Effector memory CD4-positive, alpha-beta T cell (primary cell): ENCODE measurements at regions not wholly inside any gene's neighbourhood (a gene's known extent, or its start where the extent isn't known, plus 50 kb on each side); places are given as distances from the start of the nearest gene placed in this dataset.

ENCODE experiments used
- DNase-seq, 3 donors: peaks; one replicate each; pipeline ENCODE4 v3.0.0-alpha.2; 2020
- H3K27ac ChIP-seq: 2 replicates; pipeline ENCODE4 v1.7.0; 2013; ENCODE audit warnings: mild to moderate bottlenecking, low read length, moderate library complexity; ENCODE audit not compliant: insufficient read depth, poor library complexity, severe bottlenecking
- H3K27me3 ChIP-seq: replicated peaks from 2 replicates; pipeline ENCODE4 v1.7.0; 2013; ENCODE audit warnings: mild to moderate bottlenecking, low read length; ENCODE audit not compliant: insufficient read depth, control insufficient read depth, poor library complexity, severe bottlenecking
- H3K36me3 ChIP-seq: 2 replicates; pipeline ENCODE4 v1.7.0; 2013; ENCODE audit warnings: mild to moderate bottlenecking, low read length, moderate library complexity; ENCODE audit not compliant: control insufficient read depth, insufficient read depth
- H3K4me1 ChIP-seq: 2 replicates; pipeline ENCODE4 v1.7.0; 2013; ENCODE audit warnings: low read length, mild to moderate bottlenecking; ENCODE audit not compliant: control insufficient read depth, insufficient read depth, poor library complexity, severe bottlenecking
- H3K4me3 ChIP-seq: 2 replicates; pipeline ENCODE4 v1.7.0; 2013; ENCODE audit warnings: low read length, low read depth, mild to moderate bottlenecking; ENCODE audit not compliant: insufficient read depth, poor library complexity, severe bottlenecking
- H3K9me3 ChIP-seq: 2 replicates; pipeline ENCODE4 v1.7.0; 2013; ENCODE audit warnings: mild to moderate bottlenecking, low read length, moderate library complexity; ENCODE audit not compliant: control insufficient read depth

DNA sequence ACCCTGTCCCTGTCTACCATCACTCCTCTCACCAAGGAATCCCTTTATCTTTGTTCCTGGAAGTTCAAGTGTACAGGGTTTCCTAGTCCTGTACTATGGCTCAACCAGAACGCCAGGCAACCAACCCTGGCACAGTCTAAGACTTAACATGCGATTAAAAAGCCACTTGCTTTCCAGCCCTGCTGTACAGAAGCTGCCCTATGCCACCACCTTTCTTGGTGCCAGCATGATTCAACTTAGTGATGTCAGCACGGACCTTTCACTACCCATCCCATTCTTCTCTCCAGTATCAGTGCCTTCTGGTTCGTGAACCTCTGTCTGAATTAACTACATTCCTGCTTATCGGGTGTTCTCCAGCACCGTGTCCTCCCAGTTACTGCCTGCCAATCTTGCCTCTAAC is 151.1 kb downstream of the KLF12 start:
- no peaks in the 10 kb centered on the region for H3K27me3 ChIP-seq
- no peak overlapping the region for H3K27ac ChIP-seq
- H3K9me3 ChIP-seq = no peaks in the 10 kb centered on the region
- H3K4me1 ChIP-seq = peaks cover 25% of the 10 kb centered on the region
- DNase-seq = no peak
- no peak overlapping the region for H3K4me3 ChIP-seq
- H3K36me3 ChIP-seq = peaks cover 9% of the 10 kb centered on the region

DNA sequence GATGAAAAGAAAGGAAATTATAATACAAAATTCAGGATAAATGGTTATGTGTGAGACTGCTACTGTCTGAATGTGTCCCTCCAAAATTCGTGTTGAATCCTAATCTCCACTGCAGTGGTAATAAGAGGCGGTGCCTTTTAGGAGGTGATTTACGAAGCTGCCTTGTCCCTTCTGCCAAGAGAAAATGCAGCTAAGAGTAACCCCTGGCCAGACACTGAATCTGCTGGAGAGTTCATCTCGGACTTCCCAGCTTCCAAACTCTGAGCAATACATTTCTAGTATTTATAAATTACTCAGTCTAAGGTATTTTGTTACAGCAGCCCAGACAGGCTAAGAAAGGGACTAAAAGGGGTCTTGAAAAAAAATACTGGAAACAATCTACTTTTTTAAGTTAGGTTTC is 152.6 kb downstream of the KLF12 start:
- Histone ChIP-seq H3K27me3 (no peaks in the 10 kb centered on the region), H3K4me1 (peaks cover 21% of the 10 kb centered on the region), H3K9me3 (no peaks in the 10 kb centered on the region), H3K4me3 (no peak overlapping the region), H3K27ac (no peak overlapping the region), H3K36me3 (peaks cover 9% of the 10 kb centered on the region)
- no peak for DNase-seq

DNA sequence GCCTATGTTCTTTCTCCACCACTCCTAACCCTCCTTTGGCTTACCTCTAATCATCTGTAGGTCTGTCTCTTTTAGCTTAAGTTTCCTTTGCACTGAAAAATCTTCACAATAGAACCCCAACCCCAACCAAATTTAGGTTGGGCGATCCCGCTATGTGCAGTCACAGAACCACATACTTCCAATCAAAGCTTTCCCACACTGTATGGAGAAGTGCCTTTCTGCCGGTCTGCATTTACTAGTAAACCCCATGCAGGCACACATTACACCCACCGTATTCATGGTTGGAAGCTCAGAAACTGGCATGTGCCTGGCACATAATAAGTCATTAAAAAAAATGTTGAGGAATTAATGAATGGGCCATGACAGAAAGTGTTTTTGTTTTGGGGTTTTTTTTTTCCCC is 158.4 kb downstream of the KLF12 start:
- no peaks in the 10 kb centered on the region for H3K4me1 ChIP-seq
- H3K4me3 ChIP-seq = no peak overlapping the region
- H3K27me3 ChIP-seq = no peaks in the 10 kb centered on the region
- no peaks in the 10 kb centered on the region for H3K9me3 ChIP-seq
- H3K36me3 ChIP-seq = no peaks in the 10 kb centered on the region
- DNase-seq = no peak
- H3K27ac ChIP-seq = no peak overlapping the region

DNA sequence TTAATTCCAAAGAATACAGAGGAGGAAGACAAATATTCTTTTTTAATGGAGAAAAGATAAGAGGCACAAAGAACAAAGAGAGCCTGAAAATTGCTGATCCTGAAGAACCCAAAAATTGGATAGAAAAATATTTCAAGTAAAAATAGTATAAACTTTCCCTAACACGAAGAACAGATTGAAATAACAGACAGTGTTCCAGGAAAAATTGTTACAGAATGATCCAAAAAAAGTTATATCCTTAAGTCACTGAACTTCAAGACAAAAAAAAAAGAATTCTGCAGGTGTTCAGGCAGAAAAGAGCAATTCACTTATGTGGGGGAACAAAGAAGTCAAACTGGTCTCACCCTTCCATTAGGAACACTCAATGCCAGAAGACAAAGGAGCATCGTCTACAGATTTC is 160.2 kb downstream of the KLF12 start:
- Histone ChIP-seq H3K27me3 (no peaks in the 10 kb centered on the region), H3K4me3 (no peak overlapping the region), H3K4me1 (no peaks in the 10 kb centered on the region), H3K9me3 (no peaks in the 10 kb centered on the region), H3K27ac (no peak overlapping the region), H3K36me3 (no peaks in the 10 kb centered on the region)
- DNase-seq = no peak

DNA sequence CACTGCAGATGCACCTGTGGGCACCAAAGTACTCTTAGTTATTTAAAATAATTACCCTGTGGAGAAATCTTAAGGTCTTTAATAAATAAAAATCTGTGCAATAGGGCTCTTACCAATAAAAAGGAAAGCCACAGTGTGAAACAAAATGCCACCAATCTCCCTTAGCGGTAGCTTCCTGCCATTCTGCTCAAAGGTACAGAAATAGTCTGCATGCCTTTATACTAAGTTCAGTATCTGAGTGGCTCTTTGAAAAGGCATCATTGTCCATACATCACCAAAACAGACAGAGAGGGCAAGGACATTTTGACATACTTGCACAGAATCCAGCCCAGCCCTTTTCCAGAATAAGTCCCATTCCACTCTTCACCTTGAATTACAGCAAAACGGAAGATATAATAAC is 161.0 kb downstream of the KLF12 start:
- no peaks in the 10 kb centered on the region for H3K27me3 ChIP-seq
- no peaks in the 10 kb centered on the region for H3K9me3 ChIP-seq
- no peak for DNase-seq
- H3K27ac ChIP-seq = no peak overlapping the region
- no peaks in the 10 kb centered on the region for H3K4me1 ChIP-seq
- no peaks in the 10 kb centered on the region for H3K36me3 ChIP-seq
- no peak overlapping the region for H3K4me3 ChIP-seq

DNA sequence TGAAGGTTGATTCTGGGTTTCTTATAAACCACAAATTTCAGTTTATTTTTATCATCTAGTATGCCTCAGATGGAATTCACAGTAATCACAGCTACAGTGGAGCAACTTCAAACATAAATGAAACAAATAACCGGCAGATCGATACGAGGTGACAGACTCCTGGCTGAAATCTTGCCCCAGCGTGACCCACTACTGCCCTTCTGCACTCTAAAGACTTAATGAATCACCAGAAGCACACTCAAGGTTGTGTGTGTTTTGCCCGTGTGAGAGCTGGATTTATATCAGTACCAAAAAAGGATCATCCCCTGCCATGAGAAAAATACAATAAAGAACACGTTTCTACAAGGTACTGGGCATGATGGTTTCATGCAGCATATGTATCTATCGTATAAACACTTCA is 161.7 kb downstream of the KLF12 start:
- H3K9me3 ChIP-seq = no peaks in the 10 kb centered on the region
- no peak overlapping the region for H3K4me3 ChIP-seq
- H3K36me3 ChIP-seq = no peaks in the 10 kb centered on the region
- no peak for DNase-seq
- no peaks in the 10 kb centered on the region for H3K27me3 ChIP-seq
- no peak overlapping the region for H3K27ac ChIP-seq
- H3K4me1 ChIP-seq = no peaks in the 10 kb centered on the region

DNA sequence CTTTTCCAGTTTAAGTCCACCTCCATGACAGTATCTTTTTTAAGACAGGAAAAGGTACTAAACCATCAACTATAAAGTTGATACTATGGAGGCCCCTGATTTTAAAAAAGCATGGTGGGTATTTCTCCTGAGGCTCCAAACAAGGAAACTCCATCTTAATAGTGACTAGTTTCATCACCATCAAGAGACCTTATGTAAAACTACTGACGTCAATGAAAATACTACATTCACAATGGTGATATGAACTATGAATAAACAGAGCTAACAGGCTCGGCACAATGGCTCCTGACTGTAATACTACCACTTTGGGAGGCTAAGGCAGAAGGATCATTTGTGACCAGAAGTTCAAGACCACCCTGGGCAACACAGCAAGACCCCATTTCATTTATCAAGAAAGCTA is 162.7 kb downstream of the KLF12 start:
- no peak overlapping the region for H3K27ac ChIP-seq
- no peaks in the 10 kb centered on the region for H3K4me1 ChIP-seq
- no peak overlapping the region for H3K4me3 ChIP-seq
- H3K9me3 ChIP-seq = no peaks in the 10 kb centered on the region
- no peaks in the 10 kb centered on the region for H3K36me3 ChIP-seq
- DNase-seq = no peak
- H3K27me3 ChIP-seq = no peaks in the 10 kb centered on the region

DNA sequence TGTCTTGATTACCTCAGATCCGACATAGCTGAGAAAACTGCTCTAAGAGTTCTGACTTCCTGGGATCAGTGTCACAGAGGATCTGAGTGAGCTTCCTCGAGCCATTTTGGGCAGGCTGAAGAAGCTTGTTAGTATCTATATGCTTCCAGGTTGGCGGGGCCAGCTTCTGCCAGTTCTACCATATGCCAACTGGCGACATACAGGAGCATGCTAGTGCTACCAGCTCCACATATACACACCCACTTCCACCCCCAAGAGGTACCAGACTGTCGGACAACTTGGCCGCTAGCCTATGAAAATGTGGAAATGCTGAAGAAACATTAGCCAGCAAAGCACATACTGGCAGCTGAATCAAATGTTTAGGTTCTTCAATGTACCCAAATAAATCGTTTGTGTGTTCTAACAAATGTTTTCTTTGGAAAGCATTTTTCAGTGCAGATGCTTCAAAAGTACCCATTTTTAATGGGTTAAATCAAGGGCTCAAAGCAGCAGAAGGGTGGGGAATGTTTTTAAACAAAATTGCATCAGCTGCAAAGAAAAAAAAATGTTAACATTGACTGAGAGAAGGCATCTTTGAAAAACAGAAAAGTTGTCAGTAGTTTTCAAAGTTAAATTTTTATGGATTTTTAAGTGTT is 163.7 kb downstream of the KLF12 start:
- Histone ChIP-seq H3K4me3 (no peak overlapping the region), H3K27ac (no peak overlapping the region), H3K4me1 (no peaks in the 10 kb centered on the region), H3K27me3 (no peaks in the 10 kb centered on the region), H3K36me3 (no peaks in the 10 kb centered on the region), H3K9me3 (no peaks in the 10 kb centered on the region)
- no peak for DNase-seq

DNA sequence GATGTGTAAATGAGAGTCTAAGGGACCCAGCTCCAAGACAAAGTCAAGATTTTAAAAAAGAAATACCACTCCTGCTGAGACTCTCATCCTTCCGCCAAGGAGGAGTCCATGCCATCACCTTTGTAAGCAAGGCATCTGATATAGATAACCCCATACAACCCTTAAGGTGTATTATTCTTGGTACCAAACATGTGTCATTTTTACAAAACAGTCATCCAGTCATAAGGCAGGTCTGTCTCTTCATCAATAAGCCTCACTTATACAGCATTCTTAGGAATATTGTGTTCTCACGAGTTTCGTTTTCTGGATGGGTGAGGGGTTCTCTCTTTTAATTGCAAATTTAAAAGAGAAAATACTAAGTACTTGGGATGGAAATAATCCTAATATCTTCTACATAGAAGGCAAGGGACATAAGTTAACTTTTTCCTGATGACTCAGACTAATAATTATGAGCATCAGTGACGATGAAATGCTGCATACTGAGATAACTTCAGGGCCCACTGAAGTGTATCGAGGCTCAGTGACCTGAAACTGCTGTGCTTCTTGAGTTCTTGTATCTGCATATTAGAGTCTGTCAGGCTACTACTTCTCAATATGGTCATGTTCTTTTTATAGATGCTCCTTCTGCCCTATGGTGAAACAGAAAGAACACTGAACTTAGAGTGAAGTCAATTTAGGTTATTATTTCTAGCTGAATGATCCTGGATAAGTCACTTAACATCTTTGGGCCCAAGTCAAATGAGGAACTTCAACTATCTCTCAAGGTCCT is 166.6 kb downstream of the KLF12 start:
- no peaks in the 10 kb centered on the region for H3K9me3 ChIP-seq
- no peak overlapping the region for H3K4me3 ChIP-seq
- no peaks in the 10 kb centered on the region for H3K36me3 ChIP-seq
- no peaks in the 10 kb centered on the region for H3K27me3 ChIP-seq
- DNase-seq = no peak
- no peak overlapping the region for H3K27ac ChIP-seq
- H3K4me1 ChIP-seq = no peaks in the 10 kb centered on the region

DNA sequence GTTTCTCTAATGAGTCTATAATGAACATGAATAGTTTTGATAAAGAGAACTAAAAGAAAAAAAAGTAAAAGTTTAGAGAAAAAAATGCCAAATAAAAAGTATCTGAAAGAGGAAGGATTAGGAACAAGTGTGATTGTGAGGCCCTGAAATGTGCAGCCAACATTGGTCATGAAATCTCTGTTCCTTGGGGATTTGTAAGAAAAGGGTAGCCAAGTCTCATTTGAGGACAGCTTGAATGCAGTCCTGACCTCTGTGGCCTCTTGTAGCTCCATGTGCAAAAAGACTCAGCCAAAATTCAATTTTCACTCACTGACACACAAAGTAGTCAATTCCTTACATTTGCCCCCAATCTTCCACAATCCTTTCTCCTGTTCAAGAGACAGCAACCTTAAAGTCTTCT is 167.9 kb downstream of the KLF12 start:
- no peaks in the 10 kb centered on the region for H3K9me3 ChIP-seq

More for the DNA sequence above, 167.9 kb downstream of the KLF12 start:
- no peak for DNase-seq
- H3K4me1 ChIP-seq = no peaks in the 10 kb centered on the region
- peaks cover 9% of the 10 kb centered on the region for H3K36me3 ChIP-seq
- no peak overlapping the region for H3K27ac ChIP-seq
- no peaks in the 10 kb centered on the region for H3K27me3 ChIP-seq
- no peak overlapping the region for H3K4me3 ChIP-seq
